ENCODE measurements at regions not wholly inside any gene's neighbourhood (a gene's known extent, or its start where the extent isn't known, plus 50 kb on each side); places are given as distances from the start of the nearest gene placed in this dataset.

DNA sequence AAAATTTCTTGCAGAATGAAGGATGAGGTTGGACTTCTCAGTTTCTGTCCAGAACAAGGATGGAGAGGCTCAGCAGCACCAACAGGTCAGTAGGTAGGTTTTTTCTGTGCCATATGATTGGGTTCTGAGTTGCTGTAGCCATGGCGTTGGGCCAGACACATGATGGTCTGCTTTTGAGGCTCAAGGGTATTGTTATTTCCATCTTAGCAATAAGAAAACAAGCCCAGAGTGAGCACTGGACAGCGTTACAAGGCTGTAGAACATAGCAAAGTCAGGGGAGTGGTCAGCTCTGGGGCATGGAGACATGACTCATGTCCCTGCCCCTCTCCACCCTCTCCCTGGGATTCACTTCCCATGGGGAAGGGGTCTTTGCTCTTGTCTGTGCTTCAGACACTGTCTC is 137.6 kb upstream of the TOPAZ1 start:
- Histone ChIP-seq H3K27me3 (ENCODE audit: control insufficient read depth in 3 of 3, insufficient read depth in 3 of 3, low read length in 2 of 3) (peaks cover 0 to 2% (median 0%) of the 10 kb centered on the region in 3 donors), H3K36me3 (ENCODE audit: control insufficient read depth in 4 of 4, insufficient read depth in 4 of 4, low read length in 4 of 4) (no peaks in the 10 kb centered on the region), H3K9ac (ENCODE audit: insufficient read depth in 1 of 2, low read length in 2 of 2) (no peak overlapping the region), H3K4me3 (no peak overlapping the region), H3K9me3 (ENCODE audit: control insufficient read depth in 4 of 4, insufficient read depth in 3 of 4, low read length in 3 of 4) (peaks cover 0 to 4% (median 0%) of the 10 kb centered on the region in 4 donors), H3K4me1 (ENCODE audit: control insufficient read depth in 5 of 5, insufficient read depth in 5 of 5, low read length in 5 of 5) (peaks cover 0 to 10% (median 0%) of the 10 kb centered on the region in 5 donors), H3K27ac (ENCODE audit: low read depth in 1 of 2, low read length in 1 of 2) (no peak overlapping the region)
- DNase-seq (no peak), ATAC-seq (ENCODE audit: insufficient read depth, low FRiP score) (no peak)
- 85 to 87% methylated on average over 2 of the region's 2 CpGs for WGBS, 2 donors
- TF ChIP-seq, protein P1, sequence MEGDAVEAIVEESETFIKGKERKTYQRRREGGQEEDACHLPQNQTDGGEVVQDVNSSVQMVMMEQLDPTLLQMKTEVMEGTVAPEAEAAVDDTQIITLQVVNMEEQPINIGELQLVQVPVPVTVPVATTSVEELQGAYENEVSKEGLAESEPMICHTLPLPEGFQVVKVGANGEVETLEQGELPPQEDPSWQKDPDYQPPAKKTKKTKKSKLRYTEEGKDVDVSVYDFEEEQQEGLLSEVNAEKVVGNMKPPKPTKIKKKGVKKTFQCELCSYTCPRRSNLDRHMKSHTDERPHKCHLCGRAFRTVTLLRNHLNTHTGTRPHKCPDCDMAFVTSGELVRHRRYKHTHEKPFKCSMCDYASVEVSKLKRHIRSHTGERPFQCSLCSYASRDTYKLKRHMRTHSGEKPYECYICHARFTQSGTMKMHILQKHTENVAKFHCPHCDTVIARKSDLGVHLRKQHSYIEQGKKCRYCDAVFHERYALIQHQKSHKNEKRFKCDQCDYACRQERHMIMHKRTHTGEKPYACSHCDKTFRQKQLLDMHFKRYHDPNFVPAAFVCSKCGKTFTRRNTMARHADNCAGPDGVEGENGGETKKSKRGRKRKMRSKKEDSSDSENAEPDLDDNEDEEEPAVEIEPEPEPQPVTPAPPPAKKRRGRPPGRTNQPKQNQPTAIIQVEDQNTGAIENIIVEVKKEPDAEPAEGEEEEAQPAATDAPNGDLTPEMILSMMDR (IDR thresholded peaks at IDR 0.05; ENCODE audit: control extremely low read depth, extremely low read depth) = no peak

DNA sequence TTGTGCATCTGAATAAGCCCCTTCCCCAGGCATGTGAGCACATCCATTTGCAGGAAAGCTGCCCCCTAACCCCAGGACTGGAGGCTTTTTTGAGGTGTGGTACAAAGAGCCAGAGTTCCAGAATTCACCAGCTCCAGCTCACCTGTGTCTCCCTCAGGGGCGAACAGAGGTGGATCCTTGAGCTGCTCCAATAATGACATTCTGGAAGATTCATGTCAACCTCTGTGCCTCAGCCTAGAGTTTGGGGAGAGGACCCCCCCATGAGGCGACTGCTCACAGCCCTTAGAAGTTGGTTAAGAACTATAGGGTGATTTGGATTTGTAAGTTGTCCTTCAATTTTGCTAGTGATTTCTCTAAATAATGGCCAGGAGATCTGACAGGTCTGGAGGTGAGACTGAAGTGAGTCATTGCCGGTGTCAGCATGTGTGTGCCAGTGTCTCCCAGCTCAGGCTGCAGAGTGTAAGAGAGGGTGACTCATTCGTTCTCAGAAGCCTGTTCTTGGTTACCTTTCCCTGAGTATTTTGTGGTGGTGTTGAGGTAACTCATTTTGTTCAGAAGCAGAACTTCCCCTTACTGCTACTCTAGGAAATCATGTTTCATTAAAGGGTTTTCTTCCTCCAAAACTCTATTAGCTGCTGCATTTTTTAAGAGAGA is 136.9 kb upstream of the TOPAZ1 start:
- ATAC-seq (ENCODE audit: insufficient read depth, low FRiP score) = peak; percentile 78
- no peaks in the 10 kb centered on the region for H3K36me3 ChIP-seq (ENCODE audit: control insufficient read depth in 4 of 4, insufficient read depth in 4 of 4, low read length in 4 of 4)
- no peak for DNase-seq
- peaks cover 0 to 4% (median 0%) of the 10 kb centered on the region in 4 donors for H3K9me3 ChIP-seq (ENCODE audit: control insufficient read depth in 4 of 4, insufficient read depth in 3 of 4, low read length in 3 of 4)
- H3K9ac ChIP-seq (ENCODE audit: insufficient read depth in 1 of 2, low read length in 2 of 2) = no peak overlapping the region
- TF ChIP-seq, protein P1 (IDR thresholded peaks at IDR 0.05; ENCODE audit: control extremely low read depth, extremely low read depth) = no peak
- 57 to 70% methylated on average over 4 of the region's 4 CpGs for WGBS, 2 donors
- H3K27ac ChIP-seq (ENCODE audit: low read depth in 1 of 2, low read length in 1 of 2) = no peak overlapping the region
- no peak overlapping the region for H3K4me3 ChIP-seq
- H3K27me3 ChIP-seq (ENCODE audit: control insufficient read depth in 3 of 3, insufficient read depth in 3 of 3, low read length in 2 of 3) = peaks cover 0 to 2% (median 0%) of the 10 kb centered on the region in 3 donors
- peaks cover 0 to 10% (median 0%) of the 10 kb centered on the region in 5 donors for H3K4me1 ChIP-seq (ENCODE audit: control insufficient read depth in 5 of 5, insufficient read depth in 5 of 5, low read length in 5 of 5)

DNA sequence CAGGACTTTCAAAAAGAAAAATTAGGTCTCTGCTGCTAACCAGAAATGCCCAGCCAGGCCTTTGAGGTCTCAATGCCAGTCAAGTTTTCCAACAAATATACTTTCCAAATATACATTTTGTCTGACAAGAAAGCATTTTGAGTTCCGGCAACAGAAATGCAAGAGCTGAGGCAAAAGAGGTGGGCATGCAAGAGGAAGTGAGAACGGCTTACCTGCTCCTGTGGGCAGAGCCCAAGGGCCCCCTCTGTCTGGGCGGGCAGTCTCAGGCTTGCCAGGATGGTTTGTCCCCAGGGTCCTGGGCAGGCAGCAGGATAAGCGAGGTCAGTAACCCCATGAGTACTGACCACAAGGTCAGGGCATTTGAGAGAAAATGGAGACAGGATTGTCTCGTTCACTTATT is 136.1 kb upstream of the TOPAZ1 start:
- 81 to 88% methylated on average over 5 of the region's 5 CpGs for WGBS, 2 donors

More for the DNA sequence above, 136.1 kb upstream of the TOPAZ1 start:
- H3K9me3 ChIP-seq (ENCODE audit: control insufficient read depth in 4 of 4, insufficient read depth in 3 of 4, low read length in 3 of 4) = peaks cover 0 to 4% (median 0%) of the 10 kb centered on the region in 4 donors
- TF ChIP-seq, protein P1 (IDR thresholded peaks at IDR 0.05; ENCODE audit: control extremely low read depth, extremely low read depth) = no peak
- no peaks in the 10 kb centered on the region for H3K36me3 ChIP-seq (ENCODE audit: control insufficient read depth in 4 of 4, insufficient read depth in 4 of 4, low read length in 4 of 4)
- H3K9ac ChIP-seq (ENCODE audit: insufficient read depth in 1 of 2, low read length in 2 of 2) = no peak overlapping the region
- H3K4me3 ChIP-seq = no peak overlapping the region
- H3K4me1 ChIP-seq (ENCODE audit: control insufficient read depth in 5 of 5, insufficient read depth in 5 of 5, low read length in 5 of 5) = peaks cover 0 to 10% (median 0%) of the 10 kb centered on the region in 5 donors
- no peak for ATAC-seq (ENCODE audit: insufficient read depth, low FRiP score)
- no peak for DNase-seq
- H3K27ac ChIP-seq (ENCODE audit: low read depth in 1 of 2, low read length in 1 of 2) = no peak overlapping the region
- H3K27me3 ChIP-seq (ENCODE audit: control insufficient read depth in 3 of 3, insufficient read depth in 3 of 3, low read length in 2 of 3) = no peaks in the 10 kb centered on the region

Data from lung (tissue), 11 donors.